ENCODE measurements at regions not wholly inside any gene's neighbourhood (a gene's known extent, or its start where the extent isn't known, plus 50 kb on each side); places are given as distances from the start of the nearest gene placed in this dataset.
"Not testable (repeated sequence)": the region's sequence is repeated elsewhere in the genome, so short reads cannot be mapped to it uniquely, and the experiment has no call there.

DNA sequence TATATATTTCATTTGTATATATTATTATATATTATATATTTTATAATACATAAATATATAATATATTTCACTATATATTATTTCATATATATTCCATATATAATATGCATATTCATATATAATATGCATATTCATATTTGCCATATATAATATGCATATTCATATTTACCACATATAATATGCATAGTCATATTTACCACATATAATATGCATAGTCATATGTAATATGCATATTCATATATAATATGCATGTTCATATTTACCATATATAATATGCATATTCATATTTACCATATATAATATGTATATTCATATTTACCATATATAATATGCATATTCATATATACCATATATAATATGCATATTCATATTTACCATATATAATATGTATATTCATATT is 51.2 kb upstream of the GATA2 start:
- no peak overlapping the region for H3K4me3 Mint-ChIP-seq
- no peak for ATAC-seq (replicated peaks)
- peaks cover 0 to 2% of the 10 kb centered on the region in 2 donors for H3K36me3 Mint-ChIP-seq
- no peaks in the 10 kb centered on the region for H3K4me1 Mint-ChIP-seq
- no peak for DNase-seq
- peaks cover 25 to 47% of the 10 kb centered on the region in 2 donors for H3K27me3 Mint-ChIP-seq
- H3K27ac Mint-ChIP-seq = no peak overlapping the region
- peaks cover 9 to 13% of the 10 kb centered on the region in 2 donors for H3K9me3 Mint-ChIP-seq

DNA sequence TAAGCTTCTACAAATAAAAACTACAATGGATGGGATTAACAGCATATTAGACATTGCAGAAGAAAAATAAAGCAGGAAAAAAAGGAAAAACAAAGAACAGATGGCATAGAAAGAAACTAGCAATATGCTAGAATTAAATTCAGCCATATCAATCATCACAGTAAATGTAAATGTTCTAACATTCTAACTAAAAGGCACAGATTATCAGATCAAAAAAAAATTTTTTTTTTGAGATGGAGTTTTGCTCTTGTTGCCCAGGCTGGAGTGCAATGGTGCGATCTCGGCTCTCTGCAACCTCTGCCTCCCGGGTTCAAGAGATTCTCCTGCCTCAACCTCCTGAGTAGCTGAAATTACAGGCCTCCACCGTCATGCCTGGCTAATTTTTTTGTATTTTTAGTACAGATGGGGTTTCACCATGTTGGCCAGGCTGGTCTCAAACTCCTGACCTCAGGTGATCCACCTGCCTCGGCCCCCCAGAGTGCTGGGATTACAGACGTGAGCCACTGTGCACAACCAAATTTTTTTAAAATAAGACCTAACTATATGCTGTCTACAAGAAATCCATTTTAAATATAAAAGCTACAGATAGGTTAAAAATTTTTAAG is 50.7 kb upstream of the GATA2 start:
- DNase-seq; H3K27ac Mint-ChIP-seq; H3K4me1 Mint-ChIP-seq; H3K36me3 Mint-ChIP-seq; H3K4me3 Mint-ChIP-seq; ATAC-seq (replicated peaks): not testable (repeated sequence)
- Mint-ChIP-seq H3K9me3 (peaks cover 9 to 13% of the 10 kb centered on the region in 2 donors), H3K27me3 (peaks cover 23 to 42% of the 10 kb centered on the region in 2 donors)

All from stimulated activated naive B cell treated with anti-CD40 and anti-IgM and Interleukin-4, amounts not matched to agents 10 μg/mL and 1 μg/mL and 100 μg/mL, for 72 hours (primary cell).